Hippocampal formation (tissue), 2 donors: ENCODE measurements at regions not wholly inside any gene's neighbourhood (a gene's known extent, or its start where the extent isn't known, plus 50 kb on each side); places are given as distances from the start of the nearest gene placed in this dataset.
A peak's percentile ranks its signal among the peaks of the same experiment; 100 is the strongest.

Experiments used
- DNase-seq, 2 donors: peaks; one replicate each; lab custom pipeline; 2025; lab: John Stamatoyannopoulos, UW

GRCh38 chr3:11917051-11917450 lies 70.4 kb upstream of the TAMM41 start:
- DNase-seq, result no peak

DNA sequence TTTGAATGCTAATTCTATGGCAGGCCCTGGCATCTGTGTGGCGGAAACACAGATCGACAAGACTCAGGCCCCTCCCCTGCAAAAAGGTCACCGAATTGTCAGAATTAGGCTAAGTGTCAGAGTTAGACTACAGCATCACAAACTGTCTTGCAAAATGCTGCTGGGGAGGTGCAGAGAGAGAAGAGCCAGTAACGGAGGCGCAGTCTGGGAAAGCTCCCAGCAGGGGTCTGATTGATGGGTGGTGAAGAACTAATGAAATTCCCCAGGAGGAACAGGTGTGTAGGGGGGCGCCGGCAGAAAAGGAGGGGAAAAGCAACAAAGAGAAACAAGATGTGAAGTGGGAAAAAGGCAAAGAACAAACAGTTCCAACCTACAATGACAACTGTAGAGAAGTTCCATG lies 72.7 kb upstream of the TAMM41 start:
- no peak for DNase-seq

GRCh38 chr3:11924518-11924917 lies 77.8 kb upstream of the TAMM41 start:
- DNase-seq, result no peak

DNA sequence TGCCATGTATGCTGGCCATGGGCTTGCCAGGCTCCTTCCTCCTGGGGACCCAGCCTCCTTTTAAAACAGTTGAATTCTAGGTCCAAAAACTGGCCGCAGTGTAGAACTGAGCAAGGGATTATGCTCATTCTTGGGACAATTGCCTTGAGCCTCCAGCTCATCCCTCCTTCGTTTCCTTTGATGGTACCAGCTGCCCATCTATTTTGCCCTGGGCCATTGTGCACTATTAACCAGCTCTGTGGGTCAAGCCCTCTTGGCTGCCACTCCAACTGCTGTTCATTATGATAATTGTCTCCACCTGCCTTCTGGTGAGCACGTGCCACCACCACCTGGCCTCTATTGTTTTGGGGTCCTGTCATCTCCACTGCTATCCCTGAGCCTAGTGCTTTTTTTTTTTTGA lies 75.8 kb upstream of the SYN2 start:
- DNase-seq, result no peak

DNA sequence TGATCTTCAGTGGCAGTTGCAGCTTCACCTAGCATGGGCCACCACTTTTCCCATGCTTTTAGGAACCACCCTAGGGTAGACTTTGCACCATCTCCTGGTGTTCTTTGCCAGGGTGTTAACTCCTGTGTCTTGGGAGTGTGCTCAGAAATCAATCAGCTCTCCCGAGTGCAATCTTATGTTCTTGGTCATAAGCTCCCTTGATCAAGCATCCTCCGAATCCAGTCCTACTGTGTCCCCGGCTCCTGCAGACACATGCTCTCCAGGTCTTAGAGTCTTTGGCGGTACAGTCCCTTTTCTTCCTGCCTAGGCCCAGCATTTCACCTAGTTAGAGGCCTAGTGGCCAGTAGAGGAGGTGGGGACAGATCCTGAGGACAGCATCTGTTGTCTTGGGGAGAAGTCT lies 74.7 kb upstream of the SYN2 start:
- no peak for DNase-seq

DNA sequence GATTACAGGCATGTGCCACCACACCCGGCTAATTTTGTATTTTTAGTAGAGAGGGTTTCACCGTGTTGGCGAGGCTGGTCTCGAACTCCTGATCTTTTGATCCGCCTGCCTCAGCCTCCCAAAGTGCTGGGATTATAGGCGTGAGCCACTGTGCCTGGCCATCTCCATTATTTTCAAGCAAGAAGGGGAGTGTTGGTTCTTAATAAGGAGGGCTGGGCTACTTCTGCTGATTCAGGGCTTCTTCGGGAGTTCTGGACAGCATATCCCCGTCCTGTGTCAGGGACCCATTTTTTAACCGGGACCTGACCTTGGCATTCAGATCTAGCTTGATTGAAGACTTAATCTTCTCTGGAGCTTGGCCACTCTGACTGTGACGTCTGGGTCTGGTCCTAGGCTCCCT lies 74.1 kb upstream of the SYN2 start:
- DNase-seq, result no peak

- no peak for DNase-seq
Measured at GRCh38 chr3:11932636-11933035, 71.6 kb upstream of the SYN2 start.

GRCh38 chr3:11933529-11933928 lies 70.7 kb upstream of the SYN2 start:
- DNase-seq, result no peak

- DNase-seq, result peak in 1 of 2 donors; percentile 36
Measured at GRCh38 chr3:11944052-11944673, 60.0 kb upstream of the SYN2 start.

DNA sequence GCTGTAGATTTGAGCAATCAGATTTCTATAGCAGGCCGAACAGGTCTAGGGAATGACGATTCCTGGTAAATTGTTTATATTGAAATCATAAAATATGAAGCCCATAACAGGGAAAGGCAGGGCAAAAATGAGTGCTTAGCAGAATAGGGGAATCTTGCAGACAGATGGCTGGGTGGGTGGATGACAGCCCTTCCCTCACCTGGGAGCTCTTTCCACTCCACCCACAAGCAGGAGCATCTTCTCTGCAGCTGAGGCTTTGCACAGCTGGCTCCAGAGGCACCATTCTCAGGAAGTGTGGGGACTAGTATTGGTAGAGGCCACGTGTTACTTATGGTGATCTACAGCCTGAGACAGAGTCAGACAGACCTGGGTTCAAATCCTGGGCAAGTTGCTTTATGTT lies 55.9 kb upstream of the SYN2 start:
- no peak for DNase-seq

GRCh38 chr3:11948866-11949265 lies 55.3 kb upstream of the SYN2 start:
- DNase-seq, result no peak

- no peak for DNase-seq
Measured at GRCh38 chr3:11949351-11949750, 54.8 kb upstream of the SYN2 start.

GRCh38 chr3:11950576-11950975 lies 53.6 kb upstream of the SYN2 start:
- no peak for DNase-seq

DNA sequence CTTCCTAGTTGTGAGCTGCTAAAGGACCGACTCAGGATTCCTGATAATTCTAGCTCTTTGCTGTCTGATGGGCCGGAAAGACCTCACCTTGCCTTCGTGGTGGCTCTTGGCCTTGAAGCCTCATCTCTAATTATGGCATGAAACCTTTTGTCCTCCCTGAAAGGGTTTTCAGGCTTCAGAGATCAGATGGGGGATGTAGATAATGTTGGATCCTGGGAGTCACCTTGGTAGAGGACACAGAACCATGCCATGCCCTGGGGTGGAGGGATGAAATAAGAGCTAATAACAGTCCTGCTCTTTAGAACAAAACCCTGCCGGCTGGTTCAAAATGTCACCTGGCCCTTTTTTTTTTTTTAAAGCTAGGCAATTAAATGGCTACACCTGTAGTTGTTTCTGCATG lies 50.8 kb upstream of the SYN2 start:
- DNase-seq, result no peak

DNA sequence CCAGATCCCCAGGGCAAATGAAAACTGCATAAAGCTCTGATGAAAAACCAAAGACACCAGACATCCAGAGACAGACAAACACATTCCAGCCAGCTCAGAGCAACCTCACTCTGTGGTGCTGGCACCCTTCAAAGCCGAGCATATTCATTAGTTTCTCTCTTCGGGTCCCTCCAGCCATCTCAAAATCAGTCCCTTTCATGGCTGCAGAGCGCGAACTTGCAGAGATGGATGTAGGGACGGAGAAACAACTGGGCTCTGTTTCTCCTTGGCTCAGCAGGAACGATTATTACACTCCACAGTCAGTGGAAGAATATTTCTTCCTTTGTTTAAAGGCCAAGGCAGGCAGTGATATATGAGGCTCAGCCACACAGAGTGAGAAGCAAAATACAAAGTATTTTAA lies 50.4 kb upstream of the SYN2 start:
- no peak for DNase-seq

- no peak for DNase-seq
Measured at GRCh38 chr3:11954312-11954934, 49.8 kb upstream of the SYN2 start.
